ENCODE measurements at regions not wholly inside any gene's neighbourhood (a gene's known extent, or its start where the extent isn't known, plus 50 kb on each side); places are given as distances from the start of the nearest gene placed in this dataset.
"Not testable (repeated sequence)": the region's sequence is repeated elsewhere in the genome, so short reads cannot be mapped to it uniquely, and the experiment has no call there.

GRCh38 chr5:3330442-3330841, 265.2 kb upstream of the IRX1 start:
- DNase-seq (ENCODE audit: low read depth) = no peak
- H3K4me3 ChIP-seq (ENCODE audit: low read depth, low read length) = no peak overlapping the region

GRCh38 chr5:3329427-3329826, 266.2 kb upstream of the IRX1 start:
- no peak overlapping the region for H3K4me3 ChIP-seq (ENCODE audit: low read depth, low read length)
- DNase-seq (ENCODE audit: low read depth) = no peak

- no peak for DNase-seq (ENCODE audit: low read depth)
Observed at GRCh38 chr5:3326841-3327232, 268.8 kb upstream of the IRX1 start.

GRCh38 chr5:3325972-3326840, 269.4 kb upstream of the IRX1 start:
- H3K4me3 ChIP-seq (ENCODE audit: low read depth, low read length) = no peak overlapping the region
- DNase-seq (ENCODE audit: low read depth) = no peak

More at GRCh38 chr5:3326841-3327232, 268.8 kb upstream of the IRX1 start:
- no peak overlapping the region for H3K4me3 ChIP-seq (ENCODE audit: low read depth, low read length)

GRCh38 chr5:3325201-3325971, 270.2 kb upstream of the IRX1 start:
- DNase-seq (ENCODE audit: low read depth) = peak; percentile 9
- H3K4me3 ChIP-seq (ENCODE audit: low read depth, low read length) = no peak overlapping the region

GRCh38 chr5:3324421-3325101, 271.1 kb upstream of the IRX1 start:
- no peak for DNase-seq (ENCODE audit: low read depth)
- no peak overlapping the region for H3K4me3 ChIP-seq (ENCODE audit: low read depth, low read length)

- not testable (repeated sequence) for DNase-seq (ENCODE audit: low read depth); H3K4me3 ChIP-seq (ENCODE audit: low read depth, low read length)
Observed at GRCh38 chr5:3323966-3324365, 271.7 kb upstream of the IRX1 start.

- DNase-seq (ENCODE audit: low read depth) = no peak
- no peak overlapping the region for H3K4me3 ChIP-seq (ENCODE audit: low read depth, low read length)
Observed at GRCh38 chr5:3323144-3323543, 272.5 kb upstream of the IRX1 start.

- no peak overlapping the region for H3K4me3 ChIP-seq (ENCODE audit: low read depth, low read length)
- DNase-seq (ENCODE audit: low read depth) = no peak
Observed at GRCh38 chr5:3322642-3323041, 273.0 kb upstream of the IRX1 start.

- DNase-seq (ENCODE audit: low read depth) = no peak
- H3K4me3 ChIP-seq (ENCODE audit: low read depth, low read length) = no peak overlapping the region
Observed at GRCh38 chr5:3321923-3322322, 273.7 kb upstream of the IRX1 start.

- no peak for DNase-seq (ENCODE audit: low read depth)
- no peak overlapping the region for H3K4me3 ChIP-seq (ENCODE audit: low read depth, low read length)
Observed at GRCh38 chr5:3321119-3321760, 274.4 kb upstream of the IRX1 start.

GRCh38 chr5:3320317-3320875, 275.2 kb upstream of the IRX1 start:
- H3K4me3 ChIP-seq (ENCODE audit: low read depth, low read length) = no peak overlapping the region
- no peak for DNase-seq (ENCODE audit: low read depth)

- DNase-seq (ENCODE audit: low read depth) = no peak
- no peak overlapping the region for H3K4me3 ChIP-seq (ENCODE audit: low read depth, low read length)
Observed at GRCh38 chr5:3317051-3317795, 278.4 kb upstream of the IRX1 start.

GRCh38 chr5:3313569-3313968, 282.1 kb upstream of the IRX1 start:
- DNase-seq (ENCODE audit: low read depth) = no peak
- no peak overlapping the region for H3K4me3 ChIP-seq (ENCODE audit: low read depth, low read length)

GRCh38 chr5:3312299-3312698, 283.3 kb upstream of the IRX1 start:
- no peak for DNase-seq (ENCODE audit: low read depth)
- H3K4me3 ChIP-seq (ENCODE audit: low read depth, low read length) = no peak overlapping the region

- DNase-seq (ENCODE audit: low read depth) = no peak
- H3K4me3 ChIP-seq (ENCODE audit: low read depth, low read length) = no peak overlapping the region
Observed at GRCh38 chr5:3311433-3311832, 284.2 kb upstream of the IRX1 start.

GRCh38 chr5:3310541-3311261, 284.9 kb upstream of the IRX1 start:
- DNase-seq (ENCODE audit: low read depth) = peak; percentile 39
- H3K4me3 ChIP-seq (ENCODE audit: low read depth, low read length) = no peak overlapping the region

GRCh38 chr5:3309538-3309937, 286.1 kb upstream of the IRX1 start:
- no peak for DNase-seq (ENCODE audit: low read depth)
- H3K4me3 ChIP-seq (ENCODE audit: low read depth, low read length) = no peak overlapping the region
